Fibroblast of skin of left biceps (primary cell): ENCODE measurements at regions not wholly inside any gene's neighbourhood (a gene's known extent, or its start where the extent isn't known, plus 50 kb on each side); places are given as distances from the start of the nearest gene placed in this dataset.
A peak's percentile ranks its signal among the peaks of the same experiment; 100 is the strongest.

Experiments
- DNase-seq, 2 experiments: peaks; one replicate each; pipeline ENCODE4 v3.0.0-alpha.2; 2013; ENCODE audit warnings: low read depth in 2 of 2

DNA sequence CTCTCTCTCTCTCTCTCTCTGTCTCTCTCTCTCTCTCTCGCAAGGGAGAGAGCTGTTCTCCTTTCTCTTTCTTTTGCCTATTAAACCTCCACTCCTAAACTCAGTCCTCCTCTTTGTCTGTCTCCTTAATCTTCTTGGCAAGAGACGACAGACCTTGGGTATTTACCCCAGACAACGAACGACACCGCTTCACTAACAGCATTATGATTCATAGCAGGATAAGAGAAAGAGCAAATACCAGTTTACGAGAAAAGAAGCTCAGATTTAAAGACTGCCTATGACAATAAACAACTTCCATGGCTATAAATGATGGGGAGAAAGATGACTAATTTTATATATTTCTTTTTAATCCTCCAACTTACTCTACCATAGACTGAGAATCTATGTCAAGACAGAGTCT, 1396.5 kb upstream of the CELF2 start:
- no peak for DNase-seq

DNA sequence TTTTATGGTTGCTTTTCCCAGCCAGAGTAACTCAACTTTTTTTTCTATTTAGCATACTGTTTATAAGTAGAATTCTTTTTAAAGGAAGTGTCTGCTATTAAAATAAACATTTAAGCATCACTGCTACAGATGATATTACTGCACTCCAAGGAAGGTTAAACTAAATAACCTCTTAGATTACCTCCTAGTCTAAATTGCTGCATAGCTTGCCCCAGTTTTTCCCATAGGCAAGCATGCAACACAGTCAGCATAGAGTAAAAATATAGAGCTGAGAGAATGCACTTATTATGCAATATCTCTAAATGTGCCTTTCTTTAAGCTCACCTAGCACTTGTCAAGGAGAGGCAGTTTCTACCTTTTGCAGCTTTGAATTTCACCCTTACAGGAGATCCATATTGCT, 1392.4 kb upstream of the CELF2 start:
- no peak for DNase-seq

DNA sequence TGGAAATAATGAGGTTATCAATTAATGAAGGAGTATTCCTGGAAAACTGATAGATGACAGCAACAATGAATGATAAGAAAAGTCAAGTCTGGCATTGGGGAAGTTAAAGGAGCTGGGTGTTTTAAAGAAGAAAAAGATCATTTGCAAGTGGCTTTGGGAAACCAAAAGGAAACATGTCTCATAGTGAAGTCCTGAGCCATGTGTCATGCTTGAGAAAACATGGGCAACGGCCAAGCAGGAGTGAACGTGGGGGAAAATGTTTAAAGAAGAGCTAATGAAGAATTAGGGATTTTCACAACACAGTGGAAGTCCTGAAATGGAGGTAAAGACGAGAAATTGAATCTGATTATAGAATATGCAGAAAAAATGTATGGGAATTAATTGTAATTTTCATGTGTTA, 1383.2 kb upstream of the CELF2 start:
- peak; percentile 16 to 31 for DNase-seq

DNA sequence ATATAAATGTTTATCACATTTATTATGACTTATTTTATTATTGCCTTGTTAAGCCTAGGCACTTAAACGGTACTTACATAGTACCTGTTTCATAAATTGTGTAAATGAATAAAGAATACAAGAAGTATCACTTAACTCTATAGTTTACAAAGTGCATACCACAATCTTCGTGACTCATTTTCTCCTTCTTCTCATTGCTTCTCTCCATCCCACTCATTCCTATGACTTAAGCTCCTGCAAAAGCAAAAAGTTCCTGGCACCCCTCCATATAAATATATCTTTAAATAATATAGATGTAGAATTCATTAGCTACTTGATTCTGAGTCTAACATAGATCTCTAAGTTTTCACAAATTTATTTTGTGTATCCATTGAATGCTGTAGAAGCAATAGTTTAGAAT, 1382.0 kb upstream of the CELF2 start:
- DNase-seq = peak; percentile 13 to 14

DNA sequence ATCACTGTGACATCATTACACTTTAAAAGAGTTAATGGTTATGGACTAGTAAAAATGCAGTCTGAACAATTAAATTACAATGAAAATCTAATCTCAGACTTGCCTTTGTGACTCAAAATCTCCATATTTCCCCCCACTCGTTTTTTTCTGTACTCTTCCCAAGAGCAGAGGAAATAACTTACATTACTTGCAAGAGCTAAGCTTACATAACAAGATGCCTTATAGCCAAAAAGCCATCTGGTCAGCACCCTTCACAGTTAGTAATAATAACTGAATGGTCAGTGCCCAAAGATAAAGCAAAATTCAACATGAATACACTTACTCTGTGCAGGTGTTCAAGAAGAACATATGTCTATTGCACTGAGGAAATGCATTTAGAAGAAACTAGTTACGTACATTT, 1381.5 kb upstream of the CELF2 start:
- DNase-seq = no peak

DNA sequence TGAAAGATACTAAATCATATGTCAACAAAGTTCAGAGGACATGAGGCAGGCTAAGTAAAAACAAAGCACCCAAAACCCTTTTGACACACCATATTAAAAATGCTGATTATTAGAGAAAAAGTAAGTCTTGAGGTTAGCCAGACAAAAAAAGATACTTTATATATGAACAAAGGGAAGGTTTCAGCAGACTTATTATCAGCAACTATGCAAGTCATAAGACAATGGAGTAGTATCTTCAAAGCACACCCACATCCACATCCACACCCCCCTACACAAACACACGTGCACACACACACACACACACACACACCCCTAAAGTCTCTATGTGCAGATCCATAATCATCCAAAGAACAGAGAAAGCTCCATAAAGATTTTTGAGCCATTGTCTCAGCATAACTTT, 1373.9 kb upstream of the CELF2 start:
- no peak for DNase-seq

DNA sequence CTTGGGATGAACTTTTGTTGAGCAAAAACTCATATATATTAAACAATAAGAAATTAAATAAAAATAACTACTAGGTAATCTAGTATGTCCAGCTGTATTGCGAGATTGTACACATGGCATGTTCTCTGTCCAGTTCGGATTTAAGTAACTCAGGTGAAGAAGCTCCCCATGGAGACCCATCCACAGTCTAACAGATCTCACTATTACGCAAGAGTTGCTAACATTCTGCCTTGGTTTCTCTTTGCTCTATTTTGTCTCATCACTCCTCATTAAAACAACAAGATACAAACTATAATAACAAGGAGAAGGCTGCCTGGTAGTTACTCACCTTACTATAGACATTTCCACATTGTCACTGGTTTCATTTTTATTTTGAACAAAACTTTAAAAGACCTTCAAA, 1372.3 kb upstream of the CELF2 start:
- no peak for DNase-seq

DNA sequence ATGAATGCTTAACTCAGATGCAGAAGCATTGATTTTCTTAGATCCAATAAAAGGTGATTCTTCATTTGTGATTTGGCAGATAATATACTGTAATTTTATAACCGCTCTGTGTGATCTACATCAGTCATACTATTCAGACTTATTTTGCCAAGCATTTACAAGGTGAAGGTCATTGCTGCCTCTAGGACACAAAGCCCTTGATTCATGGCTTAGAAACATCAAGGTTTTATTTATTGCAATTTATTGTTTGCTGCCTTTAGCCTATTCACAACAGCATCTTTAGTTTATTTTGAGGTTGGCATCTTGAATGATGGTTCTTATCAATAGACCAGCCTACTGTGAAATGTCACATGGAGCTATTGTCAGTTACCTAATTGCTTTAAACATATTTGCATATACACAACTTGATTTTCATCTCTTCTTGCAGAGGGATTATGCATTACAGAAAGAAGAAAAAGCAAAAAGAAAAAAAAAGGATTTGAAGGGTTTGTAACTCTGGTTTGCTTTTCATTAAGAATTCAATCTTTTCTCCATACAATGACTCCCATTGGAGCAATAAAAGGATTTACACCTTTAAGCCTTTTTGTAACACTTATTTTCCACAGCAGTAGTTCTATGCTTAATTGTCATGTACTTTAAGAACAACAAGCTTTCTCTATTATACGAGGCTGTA, 1371.6 kb upstream of the CELF2 start:
- no peak for DNase-seq

DNA sequence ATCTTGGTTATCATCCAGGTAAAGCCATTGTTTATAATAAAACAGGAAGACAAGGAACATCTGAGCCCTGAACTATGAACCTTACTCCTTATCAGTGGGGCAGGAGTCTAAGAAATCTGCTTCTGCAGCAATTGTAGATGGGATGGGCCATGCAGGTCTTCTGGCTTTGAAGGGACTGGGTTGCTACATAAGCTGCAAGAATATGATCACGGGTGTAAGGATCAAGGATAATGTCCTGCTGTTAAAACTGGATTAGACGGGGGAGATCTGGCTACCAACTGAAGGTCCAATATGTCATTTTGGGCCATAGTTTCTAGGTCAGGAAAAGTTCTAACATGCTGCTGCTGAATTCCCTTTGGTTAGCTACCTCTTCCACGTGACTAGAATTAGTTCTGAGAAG, 1363.4 kb upstream of the CELF2 start:
- DNase-seq = no peak

DNA sequence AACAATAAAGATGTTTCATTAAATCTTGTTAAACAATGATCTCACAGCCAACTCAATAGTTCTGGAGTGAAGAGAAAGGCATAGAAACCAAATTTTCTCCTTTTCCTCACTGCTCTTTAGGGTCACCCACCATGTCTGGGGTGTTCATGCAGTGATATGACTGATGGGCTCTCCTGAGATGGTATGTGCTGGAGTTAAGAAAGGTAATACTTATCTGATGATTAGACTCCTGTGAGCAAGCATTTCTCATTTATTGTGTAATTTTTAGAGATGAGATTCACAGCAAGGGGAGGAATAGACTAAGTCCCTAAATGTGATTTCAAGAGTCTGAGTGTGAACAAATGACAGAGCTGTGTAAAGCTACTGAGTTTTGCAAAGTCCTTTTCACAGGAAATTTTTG, 1361.3 kb upstream of the CELF2 start:
- no peak for DNase-seq

DNA sequence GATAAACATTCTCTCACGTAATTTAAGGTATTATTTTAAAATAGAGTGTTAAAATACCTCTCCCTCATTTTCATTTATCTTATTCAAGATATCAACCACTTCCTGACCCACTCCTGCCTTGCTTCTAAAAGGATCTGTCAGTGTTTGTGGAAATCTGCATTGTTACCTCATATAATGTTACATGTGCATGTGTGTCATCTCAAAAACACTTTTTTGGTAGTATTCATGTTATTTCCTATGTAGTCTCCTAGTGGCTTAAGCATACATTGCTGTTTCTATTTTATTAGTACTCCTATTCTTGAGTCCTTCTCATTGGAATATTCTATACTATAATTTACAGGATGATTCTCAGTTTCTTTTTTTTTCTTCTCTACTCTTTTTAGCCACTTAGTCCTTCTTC, 1360.7 kb upstream of the CELF2 start:
- DNase-seq = no peak

DNA sequence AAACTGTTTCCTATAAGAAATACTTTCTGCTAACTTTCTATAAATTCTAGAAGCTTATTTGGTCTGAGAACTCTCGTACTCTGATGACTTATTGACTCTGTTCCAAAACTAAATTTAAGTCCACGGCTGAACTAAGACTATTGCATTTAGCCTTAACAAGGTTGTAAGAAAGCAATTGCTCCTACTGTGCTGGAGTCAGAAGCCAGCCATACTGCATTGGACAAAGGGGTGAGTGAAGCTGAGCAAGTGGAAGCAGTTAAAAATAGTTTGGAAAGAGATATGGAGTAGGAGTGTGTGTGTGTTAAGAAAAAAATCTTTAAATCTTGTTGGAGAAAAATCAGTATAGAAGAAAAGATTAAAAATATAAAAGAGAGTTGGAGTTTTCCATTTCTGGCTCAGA, 1360.1 kb upstream of the CELF2 start:
- DNase-seq = no peak

DNA sequence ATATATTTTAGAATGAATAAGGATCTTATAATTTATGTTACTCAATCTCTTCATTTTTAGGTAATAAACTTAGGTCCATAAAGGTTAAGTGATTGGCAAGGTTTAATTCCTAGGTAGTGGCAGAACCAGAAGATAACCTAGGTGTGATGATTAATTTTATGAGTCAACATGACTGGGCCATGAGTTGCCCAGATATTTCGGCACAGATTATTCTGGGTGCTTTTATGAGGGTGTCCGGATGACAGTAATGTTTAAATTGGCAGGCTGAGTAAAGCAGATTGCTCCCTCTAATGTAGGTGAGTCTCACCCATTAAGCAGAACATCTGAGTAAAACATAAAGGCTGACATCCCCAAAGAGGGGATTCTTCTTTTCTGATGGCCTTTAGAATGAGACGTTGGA, 1349.3 kb upstream of the CELF2 start:
- DNase-seq = no peak

DNA sequence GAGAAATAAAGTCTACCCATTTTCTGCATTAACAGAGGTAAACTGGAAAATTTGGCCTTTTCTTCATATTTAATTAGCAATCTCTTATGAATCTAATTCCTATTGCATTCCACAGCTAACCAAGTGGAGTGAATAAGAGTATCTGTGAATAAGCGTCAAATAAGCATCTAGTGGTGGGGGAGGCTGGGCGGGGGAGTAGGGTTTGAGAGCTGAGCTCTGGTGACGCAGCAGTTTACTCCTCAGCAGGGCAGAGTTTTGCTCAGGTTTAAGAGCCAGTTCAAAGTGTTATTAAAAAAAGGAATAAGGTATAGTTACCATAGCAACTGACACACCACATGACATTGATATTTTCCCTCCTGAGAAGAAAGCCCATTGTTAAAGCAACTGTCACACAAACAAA, 1346.8 kb upstream of the CELF2 start:
- no peak for DNase-seq

DNA sequence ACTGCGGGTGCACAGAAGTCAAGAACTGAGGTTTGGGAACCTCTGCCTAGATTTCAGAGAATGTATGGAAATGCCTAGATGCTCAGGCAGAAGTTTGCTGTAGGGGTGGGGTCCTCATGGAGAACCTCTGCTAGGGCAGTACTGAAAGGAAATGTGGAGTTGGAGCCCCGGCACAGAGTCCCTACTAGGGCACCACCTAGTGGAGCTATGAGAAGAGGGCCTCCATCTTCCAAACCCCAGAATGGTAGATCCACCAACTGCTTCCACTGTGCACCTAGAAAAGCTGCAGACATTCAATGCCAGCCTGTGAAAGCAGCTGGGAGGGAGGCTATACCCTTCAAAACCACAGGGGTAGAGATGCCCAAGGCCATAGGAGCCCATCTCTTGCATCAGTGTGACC, 1336.0 kb upstream of the CELF2 start:
- DNase-seq = no peak

DNA sequence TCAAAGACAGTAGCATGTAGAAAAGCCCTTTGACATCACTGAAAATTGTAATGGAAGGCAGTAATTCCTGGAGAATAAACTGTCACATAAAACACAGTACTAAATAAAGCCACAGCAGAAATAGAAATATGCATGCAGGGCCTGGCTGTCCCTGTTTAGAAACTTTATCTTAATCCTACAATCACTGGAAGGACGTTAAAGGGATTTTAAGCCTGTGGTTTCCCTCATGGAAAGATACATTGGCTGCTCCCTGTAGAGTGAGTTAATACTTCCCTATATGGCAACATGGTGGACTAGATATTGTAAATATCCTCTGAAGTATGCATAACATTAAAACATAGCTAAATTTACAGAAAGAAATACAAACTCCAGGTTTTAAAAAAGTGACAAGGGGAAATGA, 1334.9 kb upstream of the CELF2 start:
- DNase-seq = no peak

DNA sequence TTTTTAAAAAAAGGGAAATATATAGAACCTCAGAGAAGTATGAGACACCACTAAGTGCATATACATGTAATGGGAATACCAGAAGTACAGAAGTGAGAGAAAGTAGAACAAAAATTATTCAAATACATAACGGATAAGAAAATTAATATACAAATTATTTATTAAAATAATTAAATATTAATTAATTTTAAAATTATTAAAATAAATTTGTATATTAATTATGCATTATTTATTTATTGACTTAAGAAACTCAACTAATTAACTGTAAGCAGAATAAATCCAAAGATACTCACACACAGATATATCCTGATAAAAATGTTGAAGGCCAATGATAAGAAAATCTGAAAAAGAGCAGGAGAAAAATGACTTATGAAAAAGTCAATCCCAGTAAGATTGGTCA, 1333.5 kb upstream of the CELF2 start:
- DNase-seq = no peak

DNA sequence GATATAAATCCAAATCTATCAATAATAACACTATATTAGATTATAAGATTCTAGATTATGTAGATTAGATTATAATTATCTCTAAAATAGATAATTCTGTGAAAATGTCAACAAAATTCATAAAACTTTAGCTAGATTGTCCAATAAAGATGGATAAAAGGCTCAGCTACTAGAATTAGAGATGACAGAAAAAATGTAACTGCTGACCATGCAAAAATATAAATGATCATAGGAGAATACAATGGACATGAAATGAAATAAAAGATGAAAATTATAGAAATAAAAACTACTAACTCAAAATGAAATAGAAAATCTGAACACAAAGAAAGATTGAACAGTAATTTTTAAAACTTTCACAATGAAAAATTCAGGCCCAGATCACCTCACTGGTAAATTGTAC, 1332.1 kb upstream of the CELF2 start:
- DNase-seq = no peak

DNA sequence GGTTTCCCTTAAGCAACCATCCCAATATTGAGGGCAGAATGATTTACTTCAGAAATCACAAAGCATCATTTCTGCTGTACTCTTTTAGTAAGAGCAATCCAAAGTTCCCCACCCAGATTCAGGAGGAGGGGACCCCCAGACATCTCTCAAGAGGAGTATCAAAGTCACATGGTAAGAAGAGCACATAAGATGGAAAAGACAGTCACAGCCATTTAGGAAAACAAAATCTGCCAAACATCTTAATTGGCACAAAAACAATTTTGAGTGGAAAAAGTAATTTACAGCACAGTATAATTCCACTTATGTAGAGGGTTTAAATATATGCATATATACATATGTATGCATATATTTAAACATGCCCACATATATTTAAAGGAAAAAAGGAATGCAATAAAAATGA, 1329.0 kb upstream of the CELF2 start:
- no peak for DNase-seq

DNA sequence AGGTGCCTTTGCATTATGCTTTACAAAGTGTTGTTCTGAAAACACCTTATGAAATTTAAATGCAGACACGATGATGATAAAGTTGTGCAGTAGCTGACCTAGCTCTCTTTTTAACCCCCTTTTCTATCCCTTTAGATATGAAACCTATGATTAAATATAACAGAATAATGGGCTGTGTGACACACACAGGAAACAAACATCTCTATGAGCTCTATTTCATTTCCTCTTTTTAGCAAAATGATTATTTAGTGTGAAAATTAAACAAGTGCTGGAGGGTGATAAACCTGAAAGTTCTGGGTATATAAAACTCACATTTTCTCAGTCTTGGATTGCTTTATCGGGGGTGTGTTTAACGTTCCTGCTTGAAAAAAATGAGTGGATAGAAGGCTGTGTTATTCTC, 1310.5 kb upstream of the CELF2 start:
- no peak for DNase-seq

DNA sequence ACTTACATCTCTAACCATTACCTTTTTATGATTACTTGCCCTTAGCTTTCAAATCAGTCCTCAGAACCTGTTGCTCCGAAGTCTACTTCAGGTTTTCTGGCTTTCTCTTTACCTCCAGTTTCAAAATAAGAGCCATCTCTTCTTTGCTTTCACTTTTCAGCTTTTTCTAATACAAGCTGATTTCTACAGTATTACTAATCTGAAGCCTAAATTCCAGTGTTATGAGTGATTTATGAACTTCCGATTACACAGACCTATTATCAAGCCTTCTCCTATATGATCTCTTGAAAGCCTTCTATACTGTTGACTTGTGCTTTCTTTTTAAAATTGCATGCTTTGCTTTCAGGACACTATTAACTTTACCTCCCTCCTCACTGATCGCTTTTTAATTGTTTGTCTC, 1307.8 kb upstream of the CELF2 start:
- no peak for DNase-seq

DNA sequence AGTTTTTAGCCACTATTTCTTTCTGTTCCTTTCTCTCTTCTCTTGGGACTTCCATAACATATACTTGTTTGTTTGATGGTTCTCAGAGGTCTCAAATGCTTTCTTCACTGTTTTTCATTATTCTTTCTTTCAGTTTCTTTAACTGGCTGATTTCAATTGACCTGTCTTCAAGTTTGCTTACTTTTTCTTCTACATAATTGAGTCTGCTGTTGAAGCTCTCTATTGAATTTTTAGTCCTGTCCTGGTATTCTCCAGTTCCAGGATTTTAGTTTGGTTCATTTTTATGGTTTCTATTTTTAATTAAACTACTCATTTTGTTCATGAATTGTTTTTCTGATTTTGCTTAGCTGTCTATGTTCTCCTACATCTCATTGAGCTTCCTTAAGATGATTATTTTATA, 1305.3 kb upstream of the CELF2 start:
- no peak for DNase-seq

DNA sequence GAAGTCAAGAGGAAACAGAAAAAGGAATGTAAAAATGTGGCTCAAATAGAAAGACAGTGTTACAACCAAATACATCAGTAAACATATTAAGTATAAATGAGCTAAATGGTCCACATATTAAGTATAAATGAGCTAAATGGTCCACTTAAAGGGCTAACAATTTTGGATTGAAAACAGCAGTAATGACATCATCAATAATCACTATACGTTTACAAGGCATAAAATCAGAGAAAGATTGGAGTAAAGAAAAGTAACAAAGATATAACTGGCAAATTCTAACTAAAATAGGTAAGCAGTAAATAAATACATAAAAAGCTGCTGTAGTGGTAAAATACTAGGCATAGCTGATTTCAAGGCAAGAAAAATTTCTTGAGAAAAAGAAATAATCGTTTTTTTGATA, 1298.4 kb upstream of the CELF2 start:
- no peak for DNase-seq

DNA sequence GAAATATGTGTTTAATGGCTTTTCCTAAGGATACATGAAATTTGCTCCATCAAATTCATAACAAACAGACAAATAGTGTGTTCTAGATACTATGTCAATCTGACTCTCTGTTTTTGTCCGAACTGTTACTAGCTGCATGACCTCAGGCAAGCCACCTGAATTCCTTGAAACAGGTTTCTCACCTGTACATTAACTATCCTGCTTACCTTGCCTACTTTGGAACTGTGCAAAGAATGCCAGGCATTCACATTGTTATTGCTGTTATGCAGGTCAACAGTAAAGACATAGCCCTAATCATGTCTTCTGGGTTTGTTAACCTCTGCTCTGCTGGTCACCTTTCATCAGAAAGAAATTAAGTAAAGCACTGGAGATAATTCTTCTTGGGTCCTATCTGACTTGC, 1283.9 kb upstream of the CELF2 start:
- no peak for DNase-seq

DNA sequence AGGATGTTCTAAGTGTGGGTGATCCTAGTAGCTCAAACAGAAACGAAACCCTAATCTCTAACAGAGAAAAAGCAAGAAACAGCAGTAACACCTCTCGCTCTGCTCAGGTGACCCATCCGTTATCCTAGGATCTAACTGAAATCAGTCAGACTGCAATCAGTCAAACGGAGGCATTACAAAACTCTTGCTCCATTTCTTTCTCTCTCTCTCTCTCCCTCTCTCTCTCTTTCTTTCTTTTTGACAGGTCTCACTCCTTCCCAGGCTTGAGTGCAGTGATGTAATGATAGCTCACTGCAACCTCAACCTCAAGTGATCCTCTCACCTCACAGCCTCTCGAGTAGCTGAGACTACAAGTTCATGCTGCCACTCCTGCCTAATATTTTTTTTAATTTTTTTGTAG, 1283.5 kb upstream of the CELF2 start:
- DNase-seq = no peak
